GM12878 (cell line): ENCODE measurements at regions not wholly inside any gene's neighbourhood (a gene's known extent, or its start where the extent isn't known, plus 50 kb on each side); places are given as distances from the start of the nearest gene placed in this dataset.

ENCODE experiments used
- ASH2L ChIP-seq: fragments of 300-600, 200-600 bp; sonication (generic); IDR thresholded peaks from 2 replicates; pipeline ENCODE4 v1.6.1; 2017; ENCODE audit warnings: low read depth, mild to moderate bottlenecking, borderline replicate concordance
- BACH1 ChIP-seq: fragments of 450-650 bp; IDR thresholded peaks from 2 replicates; pipeline ENCODE4 v1.6.1; 2017; ENCODE audit warnings: mild to moderate bottlenecking, borderline replicate concordance
- CHD1 ChIP-seq: IDR thresholded peaks from 2 replicates; pipeline ENCODE4 v1.6.1; 2012; ENCODE audit warnings: low read depth, low read length, improper control_type of control experiment
- CREB1 ChIP-seq: IDR thresholded peaks from 2 replicates; pipeline ENCODE4 v1.6.1; 2012; ENCODE audit warnings: low read depth, mild to moderate bottlenecking, inconsistent platforms
- EZH2 ChIP-seq: IDR thresholded peaks from 2 replicates; pipeline ENCODE4 v1.6.1; 2012; ENCODE audit warnings: low read depth, mild to moderate bottlenecking, control low read depth, inconsistent platforms, low read length, borderline replicate concordance; ENCODE audit not compliant: control insufficient read depth
- HDAC6 ChIP-seq: fragments of 200-600 bp; sonication (generic); IDR thresholded peaks from one replicate; pipeline ENCODE4 v1.8.0; 2017; ENCODE audit warnings: antibody characterized with exemption; ENCODE audit not compliant: unreplicated experiment
- HDGF ChIP-seq: fragments of 450-650 bp; IDR thresholded peaks from 2 replicates; pipeline ENCODE4 v1.6.1; 2016; ENCODE audit warnings: antibody characterized with exemption
- KDM1A ChIP-seq: fragments of 200-600 bp; sonication (generic); IDR thresholded peaks from 2 replicates; pipeline ENCODE4 v1.6.1; 2016; ENCODE audit warnings: borderline replicate concordance
- MEF2A ChIP-seq: IDR thresholded peaks from 2 replicates; pipeline ENCODE4 v1.6.1; 2011; ENCODE audit warnings: low read depth, mild to moderate bottlenecking, low read length, moderate library complexity; ENCODE audit not compliant: insufficient read depth
- MYC ChIP-seq: IDR thresholded peaks from 2 replicates; pipeline ENCODE4 v1.6.1; 2011; ENCODE audit warnings: mild to moderate bottlenecking, low read length, moderate library complexity, inconsistent platforms; ENCODE audit not compliant: insufficient read depth, insufficient replicate concordance, insufficient read length, severe bottlenecking
- NFIC ChIP-seq: IDR thresholded peaks from 2 replicates; pipeline ENCODE4 v1.6.1; 2012; ENCODE audit warnings: low read depth, mild to moderate bottlenecking, inconsistent platforms, low read length, moderate library complexity
- NRF1 ChIP-seq: conservative IDR thresholded peaks from 2 replicates; pipeline ENCODE4 v1.6.1; 2011; ENCODE audit warnings: mild to moderate bottlenecking, low read depth, low read length, improper control_type of control experiment
- PAX8 ChIP-seq: fragments of 450-650 bp; IDR thresholded peaks from 2 replicates; pipeline ENCODE4 v1.6.1; 2017; ENCODE audit warnings: mild to moderate bottlenecking, moderate library complexity
- RAD51 ChIP-seq: fragments of 450-650 bp; IDR thresholded peaks from 2 replicates; pipeline ENCODE4 v1.6.1; 2016; ENCODE audit warnings: moderate library complexity, mild to moderate bottlenecking, inconsistent platforms
- SIN3A ChIP-seq: IDR thresholded peaks from 2 replicates; pipeline ENCODE4 v1.6.1; 2012; ENCODE audit warnings: low read depth, low read length, improper control_type of control experiment
- SIX5 ChIP-seq: IDR thresholded peaks from 2 replicates; pipeline ENCODE4 v1.6.1; 2011; ENCODE audit warnings: mild to moderate bottlenecking, low read depth, low read length, moderate library complexity; ENCODE audit not compliant: severe bottlenecking
- SMAD5 ChIP-seq: IDR thresholded peaks from 2 replicates; pipeline ENCODE4 v1.6.1; 2016; ENCODE audit warnings: antibody characterized with exemption, low read depth
- SMARCA5 ChIP-seq: fragments of 450-650 bp; IDR thresholded peaks from 2 replicates; pipeline ENCODE4 v1.6.1; 2017; ENCODE audit warnings: mild to moderate bottlenecking
- SP1 ChIP-seq: IDR thresholded peaks from one replicate; pipeline ENCODE4 v1.6.1; 2011; ENCODE audit warnings: low read depth, low read length
- SREBF1 ChIP-seq: IDR thresholded peaks from 2 replicates; pipeline ENCODE4 v1.6.1; 2012; ENCODE audit warnings: mild to moderate bottlenecking, low read length
- TCF3 ChIP-seq: IDR thresholded peaks from 2 replicates; pipeline ENCODE4 v1.6.1; 2012; ENCODE audit warnings: low read depth, mild to moderate bottlenecking, low read length, borderline replicate concordance; ENCODE audit not compliant: insufficient read depth
- ZNF217 ChIP-seq: fragments of 450-650 bp; IDR thresholded peaks from 2 replicates; pipeline ENCODE4 v1.6.1; 2017; ENCODE audit warnings: antibody characterized with exemption, mild to moderate bottlenecking
- ZSCAN29 ChIP-seq: fragments of 450-650 bp; IDR thresholded peaks from 2 replicates; pipeline ENCODE4 v1.6.1; 2017; ENCODE audit warnings: mild to moderate bottlenecking, moderate library complexity
- TF ChIP-seq, protein P1 (sequence below): IDR thresholded peaks from 2 replicates; pipeline ENCODE4 v1.6.1; 2012; ENCODE audit warnings: low read depth, low read length, improper control_type of control experiment
- TF ChIP-seq, protein P2 (sequence below): IDR thresholded peaks from 2 replicates; pipeline ENCODE4 v1.6.1; 2012; ENCODE audit warnings: low read depth, low read length, improper control_type of control experiment
- TF ChIP-seq, protein P3 (sequence below): fragments of 150-350 bp; IDR thresholded peaks from 2 replicates; pipeline ENCODE4 v1.6.1; 2014; ENCODE audit warnings: mild to moderate bottlenecking, low read depth, low read length
- TF ChIP-seq, protein P4 (sequence below): fragments of 450-650 bp; IDR thresholded peaks from 2 replicates; pipeline ENCODE4 v1.6.1; 2017; ENCODE audit warnings: antibody characterized with exemption, mild to moderate bottlenecking, moderate library complexity

DNA sequence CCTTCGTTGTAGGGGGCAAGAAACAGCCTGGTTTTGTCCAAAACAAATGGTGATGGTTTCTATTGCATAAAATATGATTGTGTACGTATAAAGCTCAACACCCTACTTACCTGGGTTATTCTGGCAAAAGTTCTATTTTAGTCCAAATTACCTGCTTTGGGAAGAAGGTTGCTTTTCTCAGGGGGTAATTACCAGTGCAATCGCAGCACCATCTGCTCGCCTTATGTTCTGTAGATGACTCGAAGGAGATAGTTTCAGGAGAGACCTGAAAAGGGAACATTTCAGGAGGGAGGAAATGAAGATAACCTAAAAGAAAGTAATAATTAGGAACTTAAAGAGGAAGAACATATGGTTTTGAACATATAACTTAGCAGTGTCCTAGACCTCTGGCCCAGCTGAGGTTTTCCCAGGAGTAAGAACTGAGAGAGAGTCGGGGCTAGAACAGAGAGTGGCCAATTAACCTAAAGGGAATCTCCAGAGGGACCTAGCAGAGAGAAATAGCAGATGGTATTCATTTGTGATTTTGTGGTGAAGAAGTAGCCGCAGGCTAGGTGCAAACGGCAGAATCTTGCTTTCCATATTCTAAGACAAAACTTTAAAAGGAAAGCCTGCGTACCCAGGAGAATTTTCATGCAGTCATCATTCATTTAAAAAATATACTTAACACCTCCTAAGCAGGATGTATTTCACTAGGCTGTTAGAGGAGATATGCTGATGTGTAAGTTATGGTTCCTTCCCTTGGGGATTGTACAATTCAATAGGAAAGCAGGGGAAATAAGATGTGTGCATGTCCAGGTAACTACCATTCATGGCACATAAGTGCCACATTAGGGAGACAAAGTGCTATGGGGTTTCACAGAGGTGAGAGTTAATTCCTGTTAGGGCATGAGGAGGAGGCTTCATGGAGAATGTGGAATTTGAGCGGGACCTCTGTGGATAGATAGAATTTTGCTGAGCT, 113.0 kb upstream of the SLC10A2 start (continued):
- TF ChIP-seq SP1, result no peak
- no peak for TF ChIP-seq SMAD5
- no peak for TF ChIP-seq BACH1
- no peak for TF ChIP-seq CHD1
- TF ChIP-seq MYC, result no peak
- no peak for TF ChIP-seq NRF1
- TF ChIP-seq NFIC, result no peak
- no peak for TF ChIP-seq TCF3
- no peak for TF ChIP-seq CREB1
- TF ChIP-seq, protein P1, sequence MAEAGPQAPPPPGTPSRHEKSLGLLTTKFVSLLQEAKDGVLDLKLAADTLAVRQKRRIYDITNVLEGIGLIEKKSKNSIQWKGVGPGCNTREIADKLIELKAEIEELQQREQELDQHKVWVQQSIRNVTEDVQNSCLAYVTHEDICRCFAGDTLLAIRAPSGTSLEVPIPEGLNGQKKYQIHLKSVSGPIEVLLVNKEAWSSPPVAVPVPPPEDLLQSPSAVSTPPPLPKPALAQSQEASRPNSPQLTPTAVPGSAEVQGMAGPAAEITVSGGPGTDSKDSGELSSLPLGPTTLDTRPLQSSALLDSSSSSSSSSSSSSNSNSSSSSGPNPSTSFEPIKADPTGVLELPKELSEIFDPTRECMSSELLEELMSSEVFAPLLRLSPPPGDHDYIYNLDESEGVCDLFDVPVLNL, result no peak
- no peak for TF ChIP-seq MEF2A
- no peak for TF ChIP-seq SIX5
- TF ChIP-seq, protein P2, sequence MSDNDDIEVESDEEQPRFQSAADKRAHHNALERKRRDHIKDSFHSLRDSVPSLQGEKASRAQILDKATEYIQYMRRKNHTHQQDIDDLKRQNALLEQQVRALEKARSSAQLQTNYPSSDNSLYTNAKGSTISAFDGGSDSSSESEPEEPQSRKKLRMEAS, result no peak
- TF ChIP-seq ZNF217, result no peak
- no peak for TF ChIP-seq HDAC6
- no peak for TF ChIP-seq SREBF1
- no peak for TF ChIP-seq HDGF
- TF ChIP-seq EZH2, result no peak
- peak; percentile 40; the same call in 1 of the 2 replicates for TF ChIP-seq SMARCA5
- no peak for TF ChIP-seq ASH2L
- no peak for TF ChIP-seq SIN3A
- 0 out of 2 replicates have a peak, but pooled peaks have one; percentile 10 for TF ChIP-seq RAD51
- TF ChIP-seq ZSCAN29, result no peak
- TF ChIP-seq PAX8, result no peak
- TF ChIP-seq KDM1A, result no peak
- TF ChIP-seq, protein P3, sequence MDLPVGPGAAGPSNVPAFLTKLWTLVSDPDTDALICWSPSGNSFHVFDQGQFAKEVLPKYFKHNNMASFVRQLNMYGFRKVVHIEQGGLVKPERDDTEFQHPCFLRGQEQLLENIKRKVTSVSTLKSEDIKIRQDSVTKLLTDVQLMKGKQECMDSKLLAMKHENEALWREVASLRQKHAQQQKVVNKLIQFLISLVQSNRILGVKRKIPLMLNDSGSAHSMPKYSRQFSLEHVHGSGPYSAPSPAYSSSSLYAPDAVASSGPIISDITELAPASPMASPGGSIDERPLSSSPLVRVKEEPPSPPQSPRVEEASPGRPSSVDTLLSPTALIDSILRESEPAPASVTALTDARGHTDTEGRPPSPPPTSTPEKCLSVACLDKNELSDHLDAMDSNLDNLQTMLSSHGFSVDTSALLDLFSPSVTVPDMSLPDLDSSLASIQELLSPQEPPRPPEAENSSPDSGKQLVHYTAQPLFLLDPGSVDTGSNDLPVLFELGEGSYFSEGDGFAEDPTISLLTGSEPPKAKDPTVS, result no peak
- TF ChIP-seq, protein P4, sequence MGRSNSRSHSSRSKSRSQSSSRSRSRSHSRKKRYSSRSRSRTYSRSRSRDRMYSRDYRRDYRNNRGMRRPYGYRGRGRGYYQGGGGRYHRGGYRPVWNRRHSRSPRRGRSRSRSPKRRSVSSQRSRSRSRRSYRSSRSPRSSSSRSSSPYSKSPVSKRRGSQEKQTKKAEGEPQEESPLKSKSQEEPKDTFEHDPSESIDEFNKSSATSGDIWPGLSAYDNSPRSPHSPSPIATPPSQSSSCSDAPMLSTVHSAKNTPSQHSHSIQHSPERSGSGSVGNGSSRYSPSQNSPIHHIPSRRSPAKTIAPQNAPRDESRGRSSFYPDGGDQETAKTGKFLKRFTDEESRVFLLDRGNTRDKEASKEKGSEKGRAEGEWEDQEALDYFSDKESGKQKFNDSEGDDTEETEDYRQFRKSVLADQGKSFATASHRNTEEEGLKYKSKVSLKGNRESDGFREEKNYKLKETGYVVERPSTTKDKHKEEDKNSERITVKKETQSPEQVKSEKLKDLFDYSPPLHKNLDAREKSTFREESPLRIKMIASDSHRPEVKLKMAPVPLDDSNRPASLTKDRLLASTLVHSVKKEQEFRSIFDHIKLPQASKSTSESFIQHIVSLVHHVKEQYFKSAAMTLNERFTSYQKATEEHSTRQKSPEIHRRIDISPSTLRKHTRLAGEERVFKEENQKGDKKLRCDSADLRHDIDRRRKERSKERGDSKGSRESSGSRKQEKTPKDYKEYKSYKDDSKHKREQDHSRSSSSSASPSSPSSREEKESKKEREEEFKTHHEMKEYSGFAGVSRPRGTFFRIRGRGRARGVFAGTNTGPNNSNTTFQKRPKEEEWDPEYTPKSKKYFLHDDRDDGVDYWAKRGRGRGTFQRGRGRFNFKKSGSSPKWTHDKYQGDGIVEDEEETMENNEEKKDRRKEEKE, result no peak
